GM06990 (cell line): ENCODE measurements at regions not wholly inside any gene's neighbourhood (a gene's known extent, or its start where the extent isn't known, plus 50 kb on each side); places are given as distances from the start of the nearest gene placed in this dataset.

Source experiments
- DNase-seq: peaks from one replicate; pipeline ENCODE4 v3.0.0-alpha.2; 2011; ENCODE audit not compliant: insufficient read length; ENCODE audit errors: extremely low read depth
- H3K27me3 ChIP-seq: replicated peaks from 2 replicates; pipeline ENCODE4 v1.6.0; 2011; ENCODE audit warnings: low read length; ENCODE audit not compliant: control insufficient read depth, insufficient read depth
- H3K36me3 ChIP-seq: 2 replicates; pipeline ENCODE4 v1.5.1; 2011; ENCODE audit warnings: low read length; ENCODE audit not compliant: control insufficient read depth, insufficient read depth
- H3K4me3 ChIP-seq: replicated peaks from 2 replicates; pipeline ENCODE4 v1.5.1; 2011; ENCODE audit warnings: low read depth, mild to moderate bottlenecking, control low read depth, low read length
- CTCF ChIP-seq: IDR thresholded peaks from 2 replicates; pipeline ENCODE4 v1.5.1; 2011; ENCODE audit warnings: low read length, control low read depth, mild to moderate bottlenecking, inconsistent platforms; ENCODE audit not compliant: insufficient read depth, poor library complexity, severe bottlenecking

DNA sequence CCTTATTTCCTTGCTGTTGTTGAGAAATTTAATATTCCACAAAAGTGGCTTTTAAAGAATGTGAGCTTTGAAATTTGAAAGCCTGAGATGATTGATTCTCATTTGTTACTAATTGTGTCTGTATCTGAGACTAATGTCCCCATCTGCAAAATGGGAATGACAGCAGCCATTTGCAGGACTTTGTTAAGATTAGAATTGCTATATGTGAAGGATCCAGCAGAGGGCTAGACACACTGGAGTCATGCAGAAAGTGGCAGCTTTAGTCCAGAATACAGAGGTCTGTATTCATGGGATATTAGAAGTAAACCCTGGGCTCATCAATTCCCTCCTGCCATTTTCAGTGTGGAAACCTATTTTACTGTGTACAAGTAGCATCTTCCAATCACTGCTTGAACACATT lies 296.5 kb upstream of the GYPC start:
- no peak for DNase-seq
- no peaks in the 10 kb centered on the region for H3K36me3 ChIP-seq

DNA sequence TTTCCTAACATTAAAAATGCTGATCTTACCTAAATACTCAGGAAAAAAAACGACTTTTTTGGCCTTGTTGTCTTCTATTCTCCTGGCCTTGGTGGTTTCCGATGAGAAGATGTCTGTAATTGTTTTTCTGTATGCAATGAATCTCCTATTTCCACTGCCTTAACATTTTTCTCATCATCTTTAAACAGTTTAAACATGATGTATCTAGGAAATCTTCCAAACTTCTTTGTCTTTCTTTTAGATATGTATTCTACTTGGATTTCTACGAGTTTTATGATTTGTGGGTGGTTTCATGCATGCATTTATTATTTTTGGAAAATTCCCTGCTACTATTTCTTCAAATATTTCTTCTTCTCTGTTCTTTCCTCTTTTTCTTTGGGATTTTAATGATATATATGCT lies 288.6 kb upstream of the GYPC start:
- H3K27me3 ChIP-seq = no peaks in the 10 kb centered on the region
- H3K4me3 ChIP-seq = no peak overlapping the region
- DNase-seq = no peak
- no peak for TF ChIP-seq CTCF
- no peaks in the 10 kb centered on the region for H3K36me3 ChIP-seq

More for the DNA sequence above, 296.5 kb upstream of the GYPC start:
- peak; percentile 62 for TF ChIP-seq CTCF
- no peaks in the 10 kb centered on the region for H3K27me3 ChIP-seq
- H3K4me3 ChIP-seq = no peak overlapping the region

- no peak overlapping the region for H3K4me3 ChIP-seq
- no peak for TF ChIP-seq CTCF
- no peaks in the 10 kb centered on the region for H3K36me3 ChIP-seq
- DNase-seq = no peak
- no peaks in the 10 kb centered on the region for H3K27me3 ChIP-seq
These were observed 287.2 kb upstream of the GYPC start for GRCh38 chr2:126368758-126369157.

GRCh38 chr2:126370201-126370600 lies 285.8 kb upstream of the GYPC start:
- H3K36me3 ChIP-seq = no peaks in the 10 kb centered on the region
- H3K4me3 ChIP-seq = no peak overlapping the region
- TF ChIP-seq CTCF = no peak
- H3K27me3 ChIP-seq = no peaks in the 10 kb centered on the region
- DNase-seq = no peak

GRCh38 chr2:126372406-126372805 lies 283.6 kb upstream of the GYPC start:
- no peak for DNase-seq
- Histone ChIP-seq H3K27me3 (no peaks in the 10 kb centered on the region), H3K36me3 (no peaks in the 10 kb centered on the region), H3K4me3 (no peak overlapping the region)
- TF ChIP-seq CTCF = no peak

GRCh38 chr2:126378176-126378575 lies 277.8 kb upstream of the GYPC start:
- Histone ChIP-seq H3K4me3 (no peak overlapping the region), H3K27me3 (no peaks in the 10 kb centered on the region), H3K36me3 (no peaks in the 10 kb centered on the region)
- no peak for TF ChIP-seq CTCF
- DNase-seq = no peak
